HepG2 (cell line): ENCODE measurements at regions not wholly inside any gene's neighbourhood (a gene's known extent, or its start where the extent isn't known, plus 50 kb on each side); places are given as distances from the start of the nearest gene placed in this dataset.

Experiments used
- ATAC-seq: fragments of 200-7000 bp; cut with Tn5 transposase; 3 replicates; pipeline ENCODE4 v1.9.1; 2020; ENCODE audit warnings: mild to moderate bottlenecking, moderate library complexity
- BruUV-seq: library from RNA; stranded (reverse); fragments of 400-500 nt; replicated peaks from 2 replicates; lab custom pipeline; 2021; lab: Mats Ljungman, UMichigan
- CTCF ChIA-PET: fragments of 300-600 bp; formaldehyde crosslinking; extraction: SDS; loops from one replicate; lab custom pipeline; 2021; ENCODE audit warnings: low total read pairs, inconsistent platforms, low intra/inter-chr PET ratio; lab: Yijun Ruan, JAX
- POLR2A ChIA-PET: fragments of 350-600 bp; sonication (Branson Sonifier 250); formaldehyde crosslinking; loops from one replicate; lab custom pipeline; 2020; ENCODE audit warnings: antibody characterized with exemption, inconsistent platforms; lab: Yijun Ruan, JAX
- DNase-seq: peaks from one replicate; pipeline ENCODE4 v3.0.0-alpha.2; 2015; ENCODE audit warnings: low spot score
- FAIRE-seq: peaks from 3 replicates; lab custom pipeline; 2011; peaks lifted over from hg19 to GRCh38; lab: Jason Lieb, UNC
- H2AFZ ChIP-seq: one replicate; pipeline ENCODE4 v1.6.1; 2011; ENCODE audit warnings: low read length, inconsistent platforms
- H3K27ac ChIP-seq: fragments of 300-600 bp; 3 replicates; pipeline ENCODE4 v1.8.0; 2011; ENCODE audit warnings: mixed run types, mild to moderate bottlenecking, mixed read lengths, low read length, inconsistent platforms; ENCODE audit not compliant: insufficient read depth; ENCODE audit errors: extremely low read length
- H3K27me3 ChIP-seq, 2 experiments: fragments of 200-600 bp in 1 of 2; 2 replicates in 1 of 2; 3 replicates in 1 of 2; pipeline versions ENCODE4 v1.6.0 to v1.8.0; 2011; ENCODE audit warnings: low read length in 2 of 2, mild to moderate bottlenecking in 2 of 2, moderate library complexity in 2 of 2, inconsistent platforms in 1 of 2; ENCODE audit not compliant: insufficient read depth in 2 of 2, control insufficient read depth in 1 of 2
- H3K36me3 ChIP-seq, 2 experiments: fragments of 200-600 bp in 1 of 2; replicated peaks in 1 of 2; 2 replicates in 1 of 2; 3 replicates in 1 of 2; pipeline versions ENCODE4 v1.5.1 to v1.8.0; 2011; ENCODE audit warnings: low read length in 2 of 2, inconsistent platforms in 1 of 2; ENCODE audit not compliant: insufficient read depth in 2 of 2, control insufficient read depth in 1 of 2
- H3K4me1 ChIP-seq: 2 replicates; pipeline ENCODE4 v1.5.1; 2012; ENCODE audit warnings: low read length, inconsistent platforms; ENCODE audit not compliant: insufficient read depth
- H3K4me2 ChIP-seq: 2 replicates; pipeline ENCODE4 v1.6.0; 2011; ENCODE audit warnings: low read depth, low read length, inconsistent platforms
- H3K4me3 ChIP-seq, 3 experiments: fragments of 200-600 bp in 1 of 3; sonication (generic), shearing (Covaris generic) in 1 of 3; replicated peaks in 1 of 3; 2 replicates each; pipeline ENCODE4 v1.5.1; 2011 to 2016; ENCODE audit warnings: low read length in 3 of 3, inconsistent platforms in 2 of 3, low read depth in 2 of 3, mild to moderate bottlenecking in 2 of 3, control low read depth in 1 of 3, mixed read lengths in 1 of 3; ENCODE audit not compliant: insufficient read depth in 1 of 3
- H3K79me2 ChIP-seq: one replicate; pipeline ENCODE4 v1.6.1; 2011; ENCODE audit warnings: low read length, inconsistent platforms; ENCODE audit not compliant: insufficient read depth
- H3K9ac ChIP-seq: 2 replicates; pipeline ENCODE4 v1.6.0; 2011; ENCODE audit warnings: mild to moderate bottlenecking, low read depth, low read length, inconsistent platforms; ENCODE audit not compliant: insufficient read depth
- H3K9me3 ChIP-seq: 2 replicates; pipeline ENCODE4 v1.5.1; 2012; ENCODE audit warnings: mild to moderate bottlenecking, low read length
- H4K20me1 ChIP-seq: 2 replicates; pipeline ENCODE4 v1.6.0; 2011; ENCODE audit warnings: inconsistent platforms, mild to moderate bottlenecking, low read length, moderate library complexity; ENCODE audit not compliant: insufficient read depth
- MEF2D ChIP-seq: sonication (generic); formaldehyde crosslinking; IDR thresholded peaks from 2 replicates; pipeline ENCODE4 v1.5.1; 2020; ENCODE audit warnings: mild to moderate bottlenecking, missing genetic modification reagents
- RFX1 ChIP-seq: fragments of 450-650 bp; IDR thresholded peaks from 2 replicates; pipeline ENCODE4 v1.6.1; 2017
- SRF ChIP-seq: IDR thresholded peaks from 2 replicates; pipeline ENCODE4 v1.6.1; 2011; ENCODE audit warnings: mild to moderate bottlenecking, low read depth, low read length, moderate library complexity
- SRSF4 ChIP-seq: fragments of 200-400 bp; formaldehyde crosslinking; IDR thresholded peaks from one replicate; pipeline ENCODE4 v1.6.1; 2018; ENCODE audit warnings: mild to moderate bottlenecking, low read depth, low read length, moderate library complexity; ENCODE audit not compliant: poor library complexity, severe bottlenecking
- ZNF766 ChIP-seq: sonication (generic); formaldehyde crosslinking; IDR thresholded peaks from 2 replicates; pipeline ENCODE4 v1.5.0; 2020; ENCODE audit warnings: missing genetic modification reagents, borderline replicate concordance
- in situ Hi-C: cut with HindIII; loops from 2 replicates; pipeline ENCODE4 v1.10.0; 2017; ENCODE audit warnings: low pct_unique_long_range_greater_than_20kb; ENCODE audit not compliant: extremely low pct_ligation_motif_present
- intact Hi-C: fragments of 100-400 bp; cut with micrococcal nuclease; formaldehyde crosslinking; loops from one replicate; pipeline ENCODE4 v1.10.0; 2022; ENCODE audit not compliant: unreplicated experiment
- TF ChIP-seq, protein P1 (sequence below): sonication (generic); formaldehyde crosslinking; IDR thresholded peaks from 2 replicates; pipeline ENCODE4 v1.4.0; 2020; ENCODE audit warnings: mild to moderate bottlenecking, missing genetic modification reagents

DNA sequence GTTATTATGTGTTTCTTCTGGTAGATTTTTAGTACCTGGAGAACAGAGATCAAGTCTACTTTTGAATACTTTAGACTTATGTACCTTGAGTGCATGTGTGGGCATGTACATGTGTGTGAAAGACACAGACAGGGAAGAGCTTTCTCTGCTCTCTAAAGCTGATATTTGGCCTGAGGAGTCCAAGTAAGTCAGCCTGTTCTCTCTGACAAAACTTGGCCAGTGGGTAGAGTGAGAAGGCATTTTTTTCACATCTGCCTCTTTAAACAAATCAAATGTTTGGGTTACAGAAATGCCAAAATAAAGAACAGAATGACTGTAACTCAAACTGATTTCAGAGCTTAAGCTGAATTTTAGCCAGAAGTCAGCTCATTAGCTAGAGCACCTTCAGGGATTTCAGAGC, 309.7 kb upstream of the DYNLRB2 start:
- H3K4me1 ChIP-seq: peaks cover 27% of the 10 kb centered on the region; the same call in 1 of the 2 replicates
- in situ Hi-C loops: no loop called here
- POLR2A ChIA-PET: interaction anchor here (1.4 to 4.4 kb wide), 2 partner anchors 30 to 33 kb away, joined by 3 to 44 read pairs; no protein-coding TSS in a partner anchor
- TF ChIP-seq SRF (no peak), MEF2D (CRISPR knock-in tag) (no peak), RFX1 (no peak), ZNF766 (CRISPR knock-in tag) (no peak), SRSF4 (no peak)
- TF ChIP-seq, protein P1, sequence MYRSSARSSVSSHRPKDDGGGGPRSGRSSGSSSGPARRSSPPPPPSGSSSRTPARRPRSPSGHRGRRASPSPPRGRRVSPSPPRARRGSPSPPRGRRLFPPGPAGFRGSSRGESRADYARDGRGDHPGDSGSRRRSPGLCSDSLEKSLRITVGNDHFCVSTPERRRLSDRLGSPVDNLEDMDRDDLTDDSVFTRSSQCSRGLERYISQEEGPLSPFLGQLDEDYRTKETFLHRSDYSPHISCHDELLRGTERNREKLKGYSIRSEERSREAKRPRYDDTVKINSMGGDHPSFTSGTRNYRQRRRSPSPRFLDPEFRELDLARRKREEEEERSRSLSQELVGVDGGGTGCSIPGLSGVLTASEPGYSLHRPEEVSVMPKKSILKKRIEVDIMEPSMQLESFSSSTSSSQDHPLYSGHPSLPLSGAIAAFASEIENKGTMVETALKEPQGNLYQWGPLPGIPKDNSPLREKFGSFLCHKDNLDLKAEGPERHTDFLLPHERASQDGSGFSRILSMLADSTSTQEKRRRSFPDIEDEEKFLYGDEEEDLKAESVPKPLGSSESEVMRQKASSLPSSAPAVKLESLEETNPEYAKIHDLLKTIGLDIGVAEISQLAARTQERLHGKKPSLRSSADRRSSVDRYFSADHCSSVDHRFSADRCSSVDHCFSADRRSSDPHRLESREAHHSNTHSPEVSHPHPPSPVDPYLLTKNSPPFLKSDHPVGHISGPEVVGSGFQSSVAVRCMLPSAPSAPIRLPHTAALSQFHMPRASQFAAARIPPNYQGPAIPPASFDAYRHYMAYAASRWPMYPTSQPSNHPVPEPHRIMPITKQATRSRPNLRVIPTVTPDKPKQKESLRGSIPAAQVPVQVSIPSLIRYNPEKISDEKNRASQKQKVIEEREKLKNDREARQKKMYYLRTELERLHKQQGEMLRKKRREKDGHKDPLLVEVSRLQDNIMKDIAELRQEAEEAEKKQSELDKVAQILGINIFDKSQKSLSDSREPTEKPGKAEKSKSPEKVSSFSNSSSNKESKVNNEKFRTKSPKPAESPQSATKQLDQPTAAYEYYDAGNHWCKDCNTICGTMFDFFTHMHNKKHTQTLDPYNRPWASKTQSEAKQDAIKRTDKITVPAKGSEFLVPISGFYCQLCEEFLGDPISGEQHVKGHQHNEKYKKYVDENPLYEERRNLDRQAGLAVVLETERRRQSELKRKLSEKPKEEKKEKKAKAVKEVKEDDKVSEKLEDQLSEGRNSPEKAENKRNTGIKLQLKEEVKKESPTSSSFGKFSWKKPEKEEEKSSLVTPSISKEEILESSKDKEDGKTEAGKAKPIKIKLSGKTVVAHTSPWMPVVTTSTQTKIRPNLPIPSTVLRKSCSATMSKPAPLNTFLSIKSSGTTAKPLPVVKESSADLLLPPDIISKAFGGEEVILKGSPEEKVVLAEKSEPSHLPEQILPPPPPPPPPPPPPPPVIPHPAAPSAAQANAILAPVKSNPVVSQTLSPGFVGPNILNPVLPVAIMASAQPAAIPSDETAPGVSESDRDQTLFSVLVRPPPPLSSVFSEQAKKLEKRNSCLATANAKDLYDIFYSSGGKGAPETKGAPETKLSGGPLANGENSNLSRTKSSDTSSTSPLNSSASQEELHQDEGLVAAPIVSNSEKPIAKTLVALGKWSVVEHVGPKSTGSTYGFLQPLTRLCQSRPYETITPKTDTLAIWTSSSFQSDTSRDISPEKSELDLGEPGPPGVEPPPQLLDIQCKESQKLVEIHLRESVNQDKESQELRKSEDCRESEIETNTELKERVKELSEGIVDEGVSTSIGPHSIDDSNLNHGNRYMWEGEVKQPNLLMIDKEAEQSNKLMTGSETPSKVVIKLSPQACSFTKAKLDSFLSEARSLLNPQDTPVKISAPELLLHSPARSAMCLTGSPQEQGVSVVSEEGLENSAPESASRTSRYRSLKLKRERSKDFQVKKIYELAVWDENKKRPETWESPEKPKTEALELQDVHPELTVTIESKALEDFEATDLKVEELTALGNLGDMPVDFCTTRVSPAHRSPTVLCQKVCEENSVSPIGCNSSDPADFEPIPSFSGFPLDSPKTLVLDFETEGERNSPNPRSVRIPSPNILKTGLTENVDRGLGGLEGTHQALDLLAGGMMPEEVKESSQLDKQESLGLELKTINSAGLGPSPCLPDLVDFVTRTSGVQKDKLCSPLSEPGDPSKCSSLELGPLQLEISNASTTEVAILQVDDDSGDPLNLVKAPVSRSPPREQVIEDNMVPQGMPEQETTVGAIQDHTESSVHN (CRISPR knock-in tag): no peak
- H3K36me3 ChIP-seq: no peaks in the 10 kb centered on the region
- no peak for DNase-seq
- H3K9me3 ChIP-seq: peaks cover 19% of the 10 kb centered on the region
- CTCF ChIA-PET: no interaction called here
- H4K20me1 ChIP-seq: no peaks in the 10 kb centered on the region
- H3K9ac ChIP-seq: no peak overlapping the region
- no TSS peak for BruUV-seq
- H3K4me3 ChIP-seq: no peak overlapping the region
- no peaks in the 10 kb centered on the region for H3K79me2 ChIP-seq
- no peak overlapping the region for H3K4me2 ChIP-seq
- H2AFZ ChIP-seq: no peak overlapping the region
- ATAC-seq: no peak
- intact Hi-C loops: no loop called here
- no peaks in the 10 kb centered on the region for H3K27me3 ChIP-seq
- H3K27ac ChIP-seq: no peak overlapping the region
- FAIRE-seq: no peak
